SK-N-MC (cell line): ENCODE measurements at regions not wholly inside any gene's neighbourhood (a gene's known extent, or its start where the extent isn't known, plus 50 kb on each side); places are given as distances from the start of the nearest gene placed in this dataset.

Experiments
- EZH2 ChIP-seq: fragments of 200-600 bp; sonication (generic); IDR thresholded peaks from one replicate; pipeline ENCODE4 v1.6.1; 2017; ENCODE audit warnings: antibody characterized with exemption
- FOXP2 ChIP-seq: optimal IDR thresholded peaks from 2 replicates; pipeline ENCODE3; 2011; ENCODE audit warnings: mild to moderate bottlenecking, moderate library complexity; ENCODE audit not compliant: insufficient read depth; ENCODE audit errors: extremely low read length, control extremely low read depth
- POLR2AphosphoS5 ChIP-seq: IDR thresholded peaks from 2 replicates; pipeline ENCODE4 v1.6.1; 2012; ENCODE audit warnings: mild to moderate bottlenecking, low read depth, low read length, borderline replicate concordance

DNA sequence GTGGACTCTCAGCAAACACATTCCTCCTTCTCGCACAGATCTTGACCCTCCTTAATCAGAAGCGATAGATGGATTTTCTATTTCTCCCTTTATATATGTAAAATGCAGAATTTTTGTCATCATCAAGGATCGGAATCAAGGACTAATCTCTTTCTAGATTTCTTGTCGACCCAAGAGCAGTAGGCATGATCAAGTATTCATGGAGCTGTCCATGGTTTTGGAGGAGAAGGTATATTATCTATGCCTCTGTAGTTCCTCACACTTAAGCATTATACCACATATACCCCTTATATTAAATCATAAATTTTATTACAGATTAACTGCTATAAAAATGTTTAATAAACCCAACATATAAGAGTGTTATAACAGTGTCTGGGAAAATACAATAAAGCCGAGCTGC lies 886.8 kb downstream of the NLGN4X start:
- TF ChIP-seq EZH2 (no peak), POLR2AphosphoS5 (no peak), FOXP2 (no peak)
